ENCODE measurements at regions not wholly inside any gene's neighbourhood (a gene's known extent, or its start where the extent isn't known, plus 50 kb on each side); places are given as distances from the start of the nearest gene placed in this dataset.
"Not testable (repeated sequence)": the region's sequence is repeated elsewhere in the genome, so short reads cannot be mapped to it uniquely, and the experiment has no call there.

- Histone ChIP-seq H3K4me3 (ENCODE audit: low read length in 3 of 3) (no peak overlapping the region), H3K4me1 (ENCODE audit: control insufficient read depth in 3 of 3, insufficient read depth in 3 of 3, low read length in 3 of 3) (no peaks in the 10 kb centered on the region), H3K9me3 (ENCODE audit: control insufficient read depth in 3 of 3, low read length in 3 of 3) (no peaks in the 10 kb centered on the region), H3K27me3 (ENCODE audit: control insufficient read depth in 3 of 3, insufficient read depth in 3 of 3, low read length in 3 of 3) (no peaks in the 10 kb centered on the region), H3K27ac (ENCODE audit: low read depth, low read length) (no peak overlapping the region), H3K36me3 (ENCODE audit: control insufficient read depth in 3 of 3, insufficient read depth in 3 of 3, low read length in 3 of 3) (no peaks in the 10 kb centered on the region), H3K9ac (ENCODE audit: low read depth in 1 of 3, low read length in 3 of 3) (no peak overlapping the region)
Measured at GRCh38 chr2:17136231-17136630, 382.0 kb downstream of the RAD51AP2 start.

- no peaks in the 10 kb centered on the region for H3K27me3 ChIP-seq (ENCODE audit: control insufficient read depth in 3 of 3, insufficient read depth in 3 of 3, low read length in 3 of 3)
- H3K4me1 ChIP-seq (ENCODE audit: control insufficient read depth in 3 of 3, insufficient read depth in 3 of 3, low read length in 3 of 3), result no peaks in the 10 kb centered on the region
Measured at GRCh38 chr2:17135619-17136018, 382.6 kb downstream of the RAD51AP2 start.

GRCh38 chr2:17133052-17133671 is 385.1 kb downstream of the RAD51AP2 start:
- no peak overlapping the region for H3K9ac ChIP-seq (ENCODE audit: low read depth in 1 of 3, low read length in 3 of 3)
- no peaks in the 10 kb centered on the region for H3K4me1 ChIP-seq (ENCODE audit: control insufficient read depth in 3 of 3, insufficient read depth in 3 of 3, low read length in 3 of 3)
- no peaks in the 10 kb centered on the region for H3K9me3 ChIP-seq (ENCODE audit: control insufficient read depth in 3 of 3, low read length in 3 of 3)
- H3K4me3 ChIP-seq (ENCODE audit: low read length in 3 of 3), result no peak overlapping the region
- no peak overlapping the region for H3K27ac ChIP-seq (ENCODE audit: low read depth, low read length)
- H3K36me3 ChIP-seq (ENCODE audit: control insufficient read depth in 3 of 3, insufficient read depth in 3 of 3, low read length in 3 of 3), result no peaks in the 10 kb centered on the region
- H3K27me3 ChIP-seq (ENCODE audit: control insufficient read depth in 3 of 3, insufficient read depth in 3 of 3, low read length in 3 of 3), result no peaks in the 10 kb centered on the region

More at GRCh38 chr2:17135619-17136018, 382.6 kb downstream of the RAD51AP2 start:
- Histone ChIP-seq H3K9me3 (ENCODE audit: control insufficient read depth in 3 of 3, low read length in 3 of 3) (no peaks in the 10 kb centered on the region), H3K36me3 (ENCODE audit: control insufficient read depth in 3 of 3, insufficient read depth in 3 of 3, low read length in 3 of 3) (no peaks in the 10 kb centered on the region), H3K27ac (ENCODE audit: low read depth, low read length) (no peak overlapping the region), H3K4me3 (ENCODE audit: low read length in 3 of 3) (no peak overlapping the region), H3K9ac (ENCODE audit: low read depth in 1 of 3, low read length in 3 of 3) (no peak overlapping the region)

- not testable (repeated sequence) for H3K27ac ChIP-seq (ENCODE audit: low read depth, low read length); H3K9me3 ChIP-seq (ENCODE audit: control insufficient read depth in 3 of 3, low read length in 3 of 3); H3K27me3 ChIP-seq (ENCODE audit: control insufficient read depth in 3 of 3, insufficient read depth in 3 of 3, low read length in 3 of 3); H3K9ac ChIP-seq (ENCODE audit: low read depth in 1 of 3, low read length in 3 of 3); H3K36me3 ChIP-seq (ENCODE audit: control insufficient read depth in 3 of 3, insufficient read depth in 3 of 3, low read length in 3 of 3); H3K4me1 ChIP-seq (ENCODE audit: control insufficient read depth in 3 of 3, insufficient read depth in 3 of 3, low read length in 3 of 3); H3K4me3 ChIP-seq (ENCODE audit: low read length in 3 of 3)
Measured at GRCh38 chr2:17130627-17131026, 387.6 kb downstream of the RAD51AP2 start.

DNA sequence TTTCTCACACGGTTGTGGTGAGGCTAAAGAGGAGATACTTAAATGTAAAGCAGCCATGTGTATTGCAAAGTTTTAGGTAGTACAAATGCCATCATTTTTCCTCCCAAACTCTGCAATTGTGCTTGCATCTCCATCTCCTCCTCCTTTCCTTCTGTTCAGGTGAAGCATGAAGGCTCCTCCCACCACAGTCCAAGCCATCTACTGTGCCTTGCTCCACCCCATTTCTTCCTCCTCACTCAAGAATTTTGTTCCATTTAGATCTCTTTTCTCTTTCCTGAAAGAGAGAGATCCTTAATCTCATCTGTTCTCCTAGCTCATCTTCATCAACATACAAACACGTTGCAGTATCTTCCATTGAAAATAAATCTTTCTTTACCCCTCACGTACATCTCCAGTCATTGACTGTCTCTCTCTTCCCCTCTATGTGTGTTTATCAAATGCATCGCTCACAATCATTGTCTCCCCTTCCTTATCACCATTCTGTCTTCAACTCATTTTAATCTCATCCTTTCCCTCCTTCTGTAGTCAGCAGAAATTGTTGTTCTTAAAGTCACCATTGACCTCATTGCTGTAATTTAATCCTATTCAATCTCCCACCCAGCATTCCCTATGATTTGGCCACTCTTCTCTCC is 392.1 kb downstream of the RAD51AP2 start:
- Histone ChIP-seq H3K4me3 (ENCODE audit: low read length in 3 of 3) (no peak overlapping the region), H3K4me1 (ENCODE audit: control insufficient read depth in 3 of 3, insufficient read depth in 3 of 3, low read length in 3 of 3) (no peaks in the 10 kb centered on the region), H3K27me3 (ENCODE audit: control insufficient read depth in 3 of 3, insufficient read depth in 3 of 3, low read length in 3 of 3) (no peaks in the 10 kb centered on the region), H3K36me3 (ENCODE audit: control insufficient read depth in 3 of 3, insufficient read depth in 3 of 3, low read length in 3 of 3) (no peaks in the 10 kb centered on the region), H3K9me3 (ENCODE audit: control insufficient read depth in 3 of 3, low read length in 3 of 3) (no peaks in the 10 kb centered on the region), H3K27ac (ENCODE audit: low read depth, low read length) (no peak overlapping the region), H3K9ac (ENCODE audit: low read depth in 1 of 3, low read length in 3 of 3) (no peak overlapping the region)

DNA sequence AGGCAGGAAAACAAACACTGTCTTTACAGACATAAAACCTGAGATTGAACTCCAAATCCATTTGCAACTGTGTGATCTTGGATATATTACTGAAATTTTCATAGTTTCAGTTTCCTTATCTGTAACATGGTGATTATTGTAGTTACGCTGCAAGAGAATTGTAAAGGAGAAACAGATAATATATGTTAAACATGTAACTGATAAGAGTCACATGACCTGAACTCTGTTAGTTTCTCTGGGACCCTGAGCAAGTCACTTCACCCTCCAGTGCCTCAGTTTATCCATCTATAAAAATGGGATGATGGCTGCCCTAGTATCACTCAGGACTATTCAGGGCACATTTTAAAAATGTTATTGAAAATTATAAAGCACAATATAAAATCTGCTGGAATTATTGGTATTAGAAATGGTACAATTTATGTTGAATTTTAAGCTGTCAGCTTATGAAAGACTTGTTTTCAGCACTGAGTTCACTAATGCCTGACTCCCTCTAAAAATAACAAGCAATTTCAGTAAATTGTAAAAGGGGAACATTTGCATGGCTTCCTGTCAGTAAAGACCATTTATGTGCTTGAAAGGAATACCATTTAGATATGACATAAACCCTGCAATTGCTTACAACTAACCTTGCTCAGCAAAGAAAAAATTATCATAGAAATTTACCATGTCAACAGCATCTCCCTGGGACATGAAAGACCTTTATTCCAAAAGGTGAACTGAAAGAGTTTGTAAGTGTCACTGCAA is 393.5 kb downstream of the RAD51AP2 start:
- H3K9ac ChIP-seq (ENCODE audit: low read depth in 1 of 3, low read length in 3 of 3), result no peak overlapping the region
- H3K4me1 ChIP-seq (ENCODE audit: control insufficient read depth in 3 of 3, insufficient read depth in 3 of 3, low read length in 3 of 3), result no peaks in the 10 kb centered on the region

DNA sequence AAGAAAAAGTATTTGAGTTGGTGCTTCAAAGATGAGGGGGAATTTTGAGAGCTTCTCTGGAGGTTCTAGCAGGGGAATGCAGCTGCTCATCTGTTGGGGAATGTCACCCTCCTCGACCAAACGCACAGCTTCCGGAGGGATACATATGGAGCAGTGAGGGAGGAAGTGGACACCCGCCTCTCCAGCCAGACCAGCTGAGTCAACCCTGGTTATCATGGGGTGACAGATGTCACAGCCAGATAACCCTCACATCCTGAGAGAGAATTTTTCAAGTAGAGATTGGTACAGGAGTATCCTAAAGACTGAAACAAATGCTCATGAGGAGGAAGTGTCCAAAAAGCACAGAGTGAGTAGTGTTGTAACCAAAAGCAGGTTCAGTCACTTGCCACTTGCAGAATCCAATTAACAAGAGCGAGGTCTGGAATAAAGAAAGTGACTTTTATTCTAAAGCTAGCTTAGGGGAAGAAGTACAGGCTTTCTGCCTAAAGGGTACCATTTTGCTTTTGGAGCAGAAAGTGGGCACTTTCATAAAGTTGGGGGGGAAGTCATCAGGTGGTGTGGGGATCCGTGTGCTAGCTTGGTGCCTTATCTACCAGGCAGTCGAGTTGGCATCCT is 395.2 kb downstream of the RAD51AP2 start:
- no peaks in the 10 kb centered on the region for H3K9me3 ChIP-seq (ENCODE audit: control insufficient read depth in 3 of 3, low read length in 3 of 3)
- H3K9ac ChIP-seq (ENCODE audit: low read depth in 1 of 3, low read length in 3 of 3), result no peak overlapping the region
- H3K27ac ChIP-seq (ENCODE audit: low read depth, low read length), result no peak overlapping the region
- H3K36me3 ChIP-seq (ENCODE audit: control insufficient read depth in 3 of 3, insufficient read depth in 3 of 3, low read length in 3 of 3), result no peaks in the 10 kb centered on the region
- no peaks in the 10 kb centered on the region for H3K4me1 ChIP-seq (ENCODE audit: control insufficient read depth in 3 of 3, insufficient read depth in 3 of 3, low read length in 3 of 3)
- no peak overlapping the region for H3K4me3 ChIP-seq (ENCODE audit: low read length in 3 of 3)
- H3K27me3 ChIP-seq (ENCODE audit: control insufficient read depth in 3 of 3, insufficient read depth in 3 of 3, low read length in 3 of 3), result no peaks in the 10 kb centered on the region

More for the DNA sequence above, 393.5 kb downstream of the RAD51AP2 start:
- Histone ChIP-seq H3K9me3 (ENCODE audit: control insufficient read depth in 3 of 3, low read length in 3 of 3) (no peaks in the 10 kb centered on the region), H3K27ac (ENCODE audit: low read depth, low read length) (no peak overlapping the region), H3K27me3 (ENCODE audit: control insufficient read depth in 3 of 3, insufficient read depth in 3 of 3, low read length in 3 of 3) (no peaks in the 10 kb centered on the region), H3K4me3 (ENCODE audit: low read length in 3 of 3) (no peak overlapping the region), H3K36me3 (ENCODE audit: control insufficient read depth in 3 of 3, insufficient read depth in 3 of 3, low read length in 3 of 3) (no peaks in the 10 kb centered on the region)

DNA sequence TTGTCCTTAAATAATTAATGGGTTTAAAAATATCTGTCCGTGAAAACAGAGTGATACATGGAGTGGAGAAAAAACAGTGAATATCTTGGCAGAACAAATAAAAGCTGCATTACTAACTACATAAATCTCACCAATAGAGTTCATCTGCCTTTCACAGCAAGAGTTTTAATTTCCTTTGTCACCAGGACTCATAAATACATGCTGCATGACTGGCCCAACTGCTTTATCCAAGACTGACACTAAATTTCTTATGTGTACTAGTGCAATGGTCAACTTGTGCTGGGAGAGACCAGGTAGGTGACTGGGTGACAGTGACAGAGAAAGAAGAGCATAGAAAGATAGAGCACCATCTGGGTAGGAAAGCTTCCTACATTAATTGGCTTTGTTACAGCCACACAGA is 402.8 kb downstream of the RAD51AP2 start:
- Histone ChIP-seq H3K9ac (ENCODE audit: low read depth in 1 of 3, low read length in 3 of 3) (no peak overlapping the region), H3K27me3 (ENCODE audit: control insufficient read depth in 3 of 3, insufficient read depth in 3 of 3, low read length in 3 of 3) (no peaks in the 10 kb centered on the region), H3K4me3 (ENCODE audit: low read length in 3 of 3) (no peak overlapping the region)

DNA sequence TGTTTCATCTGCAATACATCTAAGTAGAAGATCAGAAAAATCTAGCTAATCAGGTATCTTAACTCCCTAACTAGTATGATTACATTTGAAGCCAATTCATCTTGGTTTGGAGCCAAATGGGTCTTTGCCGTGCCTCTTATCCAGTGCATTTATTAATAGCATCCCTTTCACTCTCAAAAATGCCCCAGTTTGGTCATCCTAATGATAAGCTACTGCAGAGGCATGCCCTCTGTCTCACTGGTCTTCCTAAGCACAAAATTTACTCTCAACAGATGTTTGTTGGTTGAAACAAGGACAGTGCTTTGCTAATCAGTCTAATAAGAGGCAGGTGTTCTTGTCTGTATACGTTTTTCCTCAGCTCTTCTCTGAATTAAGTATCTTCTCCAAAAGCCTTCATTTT is 403.2 kb downstream of the RAD51AP2 start:
- Histone ChIP-seq H3K27me3 (ENCODE audit: control insufficient read depth in 3 of 3, insufficient read depth in 3 of 3, low read length in 3 of 3) (no peaks in the 10 kb centered on the region), H3K36me3 (ENCODE audit: control insufficient read depth in 3 of 3, insufficient read depth in 3 of 3, low read length in 3 of 3) (no peaks in the 10 kb centered on the region), H3K9ac (ENCODE audit: low read depth in 1 of 3, low read length in 3 of 3) (no peak overlapping the region), H3K4me3 (ENCODE audit: low read length in 3 of 3) (no peak overlapping the region), H3K27ac (ENCODE audit: low read depth, low read length) (no peak overlapping the region), H3K9me3 (ENCODE audit: control insufficient read depth in 3 of 3, low read length in 3 of 3) (no peaks in the 10 kb centered on the region), H3K4me1 (ENCODE audit: control insufficient read depth in 3 of 3, insufficient read depth in 3 of 3, low read length in 3 of 3) (no peaks in the 10 kb centered on the region)

More for the DNA sequence above, 402.8 kb downstream of the RAD51AP2 start:
- no peak overlapping the region for H3K27ac ChIP-seq (ENCODE audit: low read depth, low read length)
- no peaks in the 10 kb centered on the region for H3K4me1 ChIP-seq (ENCODE audit: control insufficient read depth in 3 of 3, insufficient read depth in 3 of 3, low read length in 3 of 3)
- no peaks in the 10 kb centered on the region for H3K36me3 ChIP-seq (ENCODE audit: control insufficient read depth in 3 of 3, insufficient read depth in 3 of 3, low read length in 3 of 3)
- no peaks in the 10 kb centered on the region for H3K9me3 ChIP-seq (ENCODE audit: control insufficient read depth in 3 of 3, low read length in 3 of 3)

GRCh38 chr2:17107871-17108270 is 410.4 kb downstream of the RAD51AP2 start:
- Histone ChIP-seq H3K36me3 (ENCODE audit: control insufficient read depth in 3 of 3, insufficient read depth in 3 of 3, low read length in 3 of 3) (no peaks in the 10 kb centered on the region), H3K4me3 (ENCODE audit: low read length in 3 of 3) (no peak overlapping the region), H3K4me1 (ENCODE audit: control insufficient read depth in 3 of 3, insufficient read depth in 3 of 3, low read length in 3 of 3) (no peaks in the 10 kb centered on the region), H3K9me3 (ENCODE audit: control insufficient read depth in 3 of 3, low read length in 3 of 3) (no peaks in the 10 kb centered on the region), H3K27me3 (ENCODE audit: control insufficient read depth in 3 of 3, insufficient read depth in 3 of 3, low read length in 3 of 3) (no peaks in the 10 kb centered on the region), H3K27ac (ENCODE audit: low read depth, low read length) (no peak overlapping the region), H3K9ac (ENCODE audit: low read depth in 1 of 3, low read length in 3 of 3) (no peak overlapping the region)

Data from skeletal muscle tissue (tissue), 3 donors.